Loucy (cell line): ENCODE measurements at regions not wholly inside any gene's neighbourhood (a gene's known extent, or its start where the extent isn't known, plus 50 kb on each side); places are given as distances from the start of the nearest gene placed in this dataset.

ENCODE experiments used
- H2AFZ ChIP-seq: fragments of 200-600 bp; sonication (generic); 2 replicates; pipeline ENCODE4 v1.6.0; 2016; ENCODE audit warnings: antibody characterized with exemption, mild to moderate bottlenecking, low read length, moderate library complexity
- H3F3A ChIP-seq: fragments of 200-600 bp; 2 replicates; pipeline ENCODE4 v1.6.0; 2016; ENCODE audit warnings: antibody characterized with exemption, low read depth, mild to moderate bottlenecking
- H3K27me3 ChIP-seq: fragments of 200-600 bp; sonication (generic); 2 replicates; pipeline ENCODE4 v1.6.1; 2014; ENCODE audit warnings: low read length, mild to moderate bottlenecking; ENCODE audit not compliant: insufficient read depth, poor library complexity, severe bottlenecking
- H3K36me3 ChIP-seq: fragments of 200-600 bp; sonication (generic); 2 replicates; pipeline ENCODE4 v1.6.1; 2016; ENCODE audit warnings: low read length; ENCODE audit not compliant: insufficient read depth
- H3K4me1 ChIP-seq: fragments of 200-600 bp; sonication (generic); 2 replicates; pipeline ENCODE4 v1.5.1; 2014; ENCODE audit warnings: low read length, mild to moderate bottlenecking; ENCODE audit not compliant: insufficient read depth, poor library complexity, severe bottlenecking
- H3K4me2 ChIP-seq: fragments of 200-600 bp; sonication (generic); 2 replicates; pipeline ENCODE4 v1.6.0; 2014; ENCODE audit warnings: antibody characterized with exemption, low read length, low read depth, mild to moderate bottlenecking; ENCODE audit not compliant: poor library complexity, severe bottlenecking
- H3K4me3 ChIP-seq: fragments of 200-600 bp; sonication (generic); 2 replicates; pipeline ENCODE4 v1.5.1; 2014; ENCODE audit warnings: low read length, mild to moderate bottlenecking, mixed read lengths; ENCODE audit not compliant: poor library complexity, severe bottlenecking
- H3K79me2 ChIP-seq: fragments of 200-600 bp; sonication (generic); 2 replicates; pipeline ENCODE4 v1.6.1; 2014; ENCODE audit warnings: low read length; ENCODE audit not compliant: insufficient read depth
- H3K9ac ChIP-seq: fragments of 200-600 bp; sonication (generic); 2 replicates; pipeline ENCODE4 v1.6.0; 2014; ENCODE audit warnings: mild to moderate bottlenecking, low read depth, low read length, moderate library complexity; ENCODE audit not compliant: poor library complexity, severe bottlenecking
- H3K9me2 ChIP-seq: fragments of 200-600 bp; sonication (generic); replicated peaks from 2 replicates; pipeline ENCODE4 v1.6.1; 2016; ENCODE audit warnings: low read depth, low read length, mixed read lengths
- H3K9me3 ChIP-seq: fragments of 200-600 bp; sonication (generic); 2 replicates; pipeline ENCODE4 v1.6.1; 2014; ENCODE audit warnings: mild to moderate bottlenecking, antibody characterized with exemption, low read length, low read depth; ENCODE audit not compliant: insufficient read depth
- H4K20me1 ChIP-seq: fragments of 200-600 bp; sonication (generic); 2 replicates; pipeline ENCODE4 v1.6.0; 2014; ENCODE audit warnings: antibody characterized with exemption, low read length, mild to moderate bottlenecking; ENCODE audit not compliant: insufficient read depth, poor library complexity, severe bottlenecking
- CTCF ChIP-seq: fragments of 200-600 bp; sonication (generic); conservative IDR thresholded peaks from 2 replicates; pipeline ENCODE4 v1.5.1; 2014; ENCODE audit warnings: mild to moderate bottlenecking, antibody characterized with exemption, low read length
- EZH2phosphoT487 ChIP-seq: fragments of 200-600 bp; IDR thresholded peaks from 2 replicates; pipeline ENCODE4 v1.6.1; 2018; ENCODE audit warnings: antibody characterized with exemption, mild to moderate bottlenecking, moderate library complexity, borderline replicate concordance

- Histone ChIP-seq H3K4me2 (no peak overlapping the region), H3K9me3 (0 out of 2 replicates have a peak, but pooled peaks cover 2% of the 10 kb centered on the region), H3K9ac (no peak overlapping the region), H4K20me1 (no peaks in the 10 kb centered on the region), H3F3A (no peaks in the 10 kb centered on the region), H3K27me3 (no peaks in the 10 kb centered on the region), H3K4me3 (no peak overlapping the region), H3K36me3 (no peaks in the 10 kb centered on the region), H3K4me1 (no peaks in the 10 kb centered on the region), H3K9me2 (no peaks in the 10 kb centered on the region), H3K79me2 (no peaks in the 10 kb centered on the region), H2AFZ (no peak overlapping the region)
- TF ChIP-seq CTCF = no peak
- no peak for TF ChIP-seq EZH2phosphoT487
These were observed 456.9 kb downstream of the TAF11L14 start for GRCh38 chr5:18091142-18091541.

DNA sequence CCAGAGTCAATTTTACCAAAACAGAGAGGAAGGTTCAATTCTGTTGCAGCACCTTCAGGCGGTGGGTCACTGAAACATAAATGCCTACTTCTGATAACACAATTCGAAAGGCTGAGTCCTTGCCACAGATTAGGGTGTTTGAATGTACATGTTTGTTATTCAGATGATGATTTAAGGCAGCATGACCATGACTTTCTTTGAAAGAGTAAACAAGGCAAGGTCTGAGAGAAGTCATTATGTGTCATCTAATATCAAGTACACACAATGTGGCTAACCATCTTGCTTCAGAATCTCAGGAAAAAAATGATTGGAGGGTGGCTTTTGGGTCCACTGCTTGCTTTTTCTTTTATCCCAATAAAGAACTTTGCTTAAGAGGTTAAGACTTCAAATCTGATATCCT is 457.5 kb downstream of the TAF11L14 start:
- no peak for TF ChIP-seq CTCF
- TF ChIP-seq EZH2phosphoT487 = no peak
- H3K36me3 ChIP-seq = no peaks in the 10 kb centered on the region
- no peaks in the 10 kb centered on the region for H3K4me1 ChIP-seq
- H3K4me2 ChIP-seq = no peak overlapping the region
- no peaks in the 10 kb centered on the region for H3F3A ChIP-seq
- H2AFZ ChIP-seq = no peak overlapping the region
- H4K20me1 ChIP-seq = no peaks in the 10 kb centered on the region
- no peaks in the 10 kb centered on the region for H3K9me2 ChIP-seq
- H3K27me3 ChIP-seq = no peaks in the 10 kb centered on the region
- 0 out of 2 replicates have a peak, but pooled peaks cover 2% of the 10 kb centered on the region for H3K9me3 ChIP-seq
- H3K79me2 ChIP-seq = no peaks in the 10 kb centered on the region
- H3K4me3 ChIP-seq = no peak overlapping the region
- no peak overlapping the region for H3K9ac ChIP-seq

DNA sequence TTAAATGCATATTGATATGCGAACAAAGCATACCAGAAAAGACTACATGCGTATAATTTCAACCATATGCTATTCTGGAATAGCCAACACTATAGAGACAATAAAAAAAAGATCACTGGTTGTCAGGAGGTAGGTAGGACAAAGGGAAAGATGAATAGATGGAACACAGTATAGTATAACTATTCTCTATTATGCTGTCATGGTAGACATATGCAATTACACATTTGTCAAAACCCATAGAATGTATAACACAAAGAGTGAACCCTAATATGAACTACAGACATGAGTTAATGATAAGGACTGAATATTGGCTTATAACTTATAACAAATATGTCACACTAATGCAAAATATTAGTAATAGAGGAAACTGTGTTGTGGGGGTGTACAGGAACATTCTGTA is 460.8 kb downstream of the TAF11L14 start:
- Histone ChIP-seq H3K9ac (no peak overlapping the region), H4K20me1 (no peaks in the 10 kb centered on the region)

More for the DNA sequence above, 460.8 kb downstream of the TAF11L14 start:
- Histone ChIP-seq H3K4me2 (no peak overlapping the region), H3K9me3 (no peaks in the 10 kb centered on the region), H3K79me2 (no peaks in the 10 kb centered on the region), H3K4me1 (peaks cover 7% of the 10 kb centered on the region), H3K4me3 (no peak overlapping the region), H2AFZ (no peak overlapping the region), H3K36me3 (no peaks in the 10 kb centered on the region), H3K27me3 (no peaks in the 10 kb centered on the region), H3F3A (no peaks in the 10 kb centered on the region), H3K9me2 (no peaks in the 10 kb centered on the region)
- TF ChIP-seq EZH2phosphoT487 (no peak), CTCF (no peak)
